Activated CD4-positive, alpha-beta memory T cell treated with anti-CD3 and anti-CD28 coated beads, Interleukin-2, amount 10 ng/mL, durations not matched to agents 7 days and 5 days (primary cell): ENCODE measurements at regions not wholly inside any gene's neighbourhood (a gene's known extent, or its start where the extent isn't known, plus 50 kb on each side); places are given as distances from the start of the nearest gene placed in this dataset.
"Not testable (repeated sequence)": the region's sequence is repeated elsewhere in the genome, so short reads cannot be mapped to it uniquely, and the experiment has no call there.

Experiments
- CTCF ChIA-PET: fragments of 350-600 bp; sonication (Branson Sonifier 250); formaldehyde crosslinking; loops from one replicate; lab custom pipeline; 2021; ENCODE audit warnings: antibody characterized with exemption, inconsistent platforms; lab: Charles Lee
- POLR2A ChIA-PET: fragments of 350-600 bp; sonication (Branson Sonifier 250); formaldehyde crosslinking; loops from one replicate; lab custom pipeline; 2021; ENCODE audit warnings: antibody characterized with exemption; lab: Charles Lee
- DNase-seq: peaks from one replicate; pipeline ENCODE4 v3.0.0-alpha.2; 2020
- H3K27ac Mint-ChIP-seq: one replicate; pipeline ENCODE4 v1.8.0; 2021; ENCODE audit warnings: mild to moderate bottlenecking, mixed read lengths
- H3K27me3 Mint-ChIP-seq: one replicate; pipeline ENCODE4 v1.8.0; 2021; ENCODE audit warnings: mixed read lengths
- H3K36me3 Mint-ChIP-seq: one replicate; pipeline ENCODE4 v1.8.0; 2021; ENCODE audit warnings: low read depth, mixed read lengths
- H3K4me1 Mint-ChIP-seq: one replicate; pipeline ENCODE4 v1.8.0; 2021; ENCODE audit warnings: mixed read lengths
- H3K4me3 Mint-ChIP-seq: one replicate; pipeline ENCODE4 v1.8.0; 2021; ENCODE audit warnings: mild to moderate bottlenecking, mixed read lengths
- H3K9me3 Mint-ChIP-seq: one replicate; pipeline ENCODE4 v1.8.0; 2021; ENCODE audit warnings: mixed read lengths

DNA sequence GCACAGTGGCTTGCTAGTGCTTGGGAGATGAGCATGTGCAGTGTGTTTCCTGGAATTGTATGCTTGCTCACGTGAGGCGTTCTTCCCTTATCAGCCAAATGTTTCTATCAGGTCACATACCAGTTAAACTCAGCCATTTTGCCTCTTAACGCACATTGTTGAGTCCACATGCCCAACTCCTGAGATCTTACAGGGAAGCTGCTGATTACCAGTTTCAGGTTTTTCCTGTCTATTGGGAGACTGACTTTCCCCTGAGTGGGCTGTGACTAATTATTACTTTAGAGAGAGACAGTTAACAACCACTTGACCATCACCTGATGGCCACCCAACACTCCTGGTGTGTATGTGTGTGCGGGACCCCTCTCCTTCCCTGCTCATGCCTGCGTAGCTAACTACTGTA is 161.3 kb upstream of the PTGFR start:
- ChIA-PET CTCF (no interaction called here), POLR2A (no interaction called here)
- H3K4me1 Mint-ChIP-seq: no peaks in the 10 kb centered on the region
- no peaks in the 10 kb centered on the region for H3K9me3 Mint-ChIP-seq
- no peak overlapping the region for H3K27ac Mint-ChIP-seq
- DNase-seq: no peak
- no peaks in the 10 kb centered on the region for H3K36me3 Mint-ChIP-seq
- no peak overlapping the region for H3K4me3 Mint-ChIP-seq
- H3K27me3 Mint-ChIP-seq: no peaks in the 10 kb centered on the region

DNA sequence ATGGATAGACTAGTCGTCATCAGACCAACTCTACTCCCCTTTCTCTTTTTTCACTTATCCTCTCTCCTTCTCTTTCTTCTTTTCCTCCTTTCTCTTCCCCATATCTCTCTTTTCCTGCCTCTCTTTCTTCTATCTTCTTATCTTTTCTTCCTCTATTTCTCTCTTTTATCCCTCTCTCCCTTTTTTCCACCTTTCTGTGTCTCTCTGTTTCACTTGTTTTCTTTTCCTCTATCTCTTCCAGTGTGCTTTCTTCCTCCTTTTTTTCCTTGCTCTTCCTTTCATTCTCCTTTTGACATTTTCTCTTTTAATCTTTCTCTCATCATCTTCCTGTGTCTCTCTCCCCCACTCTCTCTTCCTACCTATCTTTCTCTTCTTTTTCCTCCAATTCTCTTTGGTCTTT is 159.0 kb upstream of the PTGFR start:
- Mint-ChIP-seq H3K4me1 (no peaks in the 10 kb centered on the region), H3K9me3 (no peaks in the 10 kb centered on the region), H3K27ac (no peak overlapping the region), H3K4me3 (no peak overlapping the region), H3K27me3 (no peaks in the 10 kb centered on the region), H3K36me3 (no peaks in the 10 kb centered on the region)
- ChIA-PET CTCF (no interaction called here), POLR2A (no interaction called here)
- no peak for DNase-seq

DNA sequence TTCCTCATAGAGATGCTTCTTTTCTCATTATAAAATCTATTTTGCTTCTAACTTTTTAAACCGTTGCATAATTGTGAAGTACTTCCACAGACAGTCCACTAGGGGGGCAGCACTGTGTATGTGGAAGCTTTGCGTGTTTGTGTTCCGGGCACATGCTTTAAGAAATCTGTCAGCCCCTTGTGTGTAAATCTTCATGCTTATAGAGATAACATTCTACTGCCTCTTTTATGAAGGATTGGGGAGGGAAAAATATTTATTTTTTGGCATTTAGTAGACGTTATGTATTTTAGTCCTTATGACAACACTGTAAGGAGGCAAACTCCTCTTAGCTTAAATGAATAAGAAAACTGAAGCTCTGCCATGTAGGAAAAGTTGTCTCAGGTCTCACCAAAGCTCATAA is 157.3 kb upstream of the PTGFR start:
- no peak for DNase-seq
- Mint-ChIP-seq H3K4me3 (no peak overlapping the region), H3K27ac (no peak overlapping the region), H3K9me3 (no peaks in the 10 kb centered on the region), H3K4me1 (no peaks in the 10 kb centered on the region), H3K36me3 (no peaks in the 10 kb centered on the region), H3K27me3 (no peaks in the 10 kb centered on the region)
- ChIA-PET POLR2A (no interaction called here), CTCF (interaction anchor here (0.9 to 1.5 kb wide), 2 partner anchors 11 to 342 kb away, joined by 3 to 4 read pairs; no protein-coding TSS in a partner anchor)

DNA sequence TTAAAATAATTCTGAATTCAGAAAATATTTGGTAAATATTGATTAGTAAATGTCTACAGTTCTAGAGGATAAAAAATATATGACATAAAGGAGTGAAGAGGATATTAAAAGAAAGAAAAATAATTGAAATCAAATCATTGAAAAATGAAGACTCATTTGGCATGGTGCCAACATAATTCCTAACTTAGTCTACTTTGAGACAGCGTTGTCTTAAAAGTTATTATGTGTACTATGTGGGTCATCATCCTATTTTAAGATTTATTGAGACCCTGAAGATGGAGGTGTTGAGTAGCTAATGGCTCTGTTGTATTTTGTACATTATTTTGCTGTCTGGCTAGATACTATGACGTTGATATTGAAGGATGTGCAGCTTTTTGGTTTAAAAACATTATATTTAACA is 156.7 kb upstream of the PTGFR start:
- no peak overlapping the region for H3K4me3 Mint-ChIP-seq
- CTCF ChIA-PET: interaction anchor here (0.9 to 1.5 kb wide), 2 partner anchors 11 to 342 kb away, joined by 3 to 4 read pairs; no protein-coding TSS in a partner anchor
- no peaks in the 10 kb centered on the region for H3K27me3 Mint-ChIP-seq
- no peaks in the 10 kb centered on the region for H3K4me1 Mint-ChIP-seq
- no peaks in the 10 kb centered on the region for H3K9me3 Mint-ChIP-seq
- H3K27ac Mint-ChIP-seq: no peak overlapping the region
- DNase-seq: no peak
- no peaks in the 10 kb centered on the region for H3K36me3 Mint-ChIP-seq
- POLR2A ChIA-PET: no interaction called here

DNA sequence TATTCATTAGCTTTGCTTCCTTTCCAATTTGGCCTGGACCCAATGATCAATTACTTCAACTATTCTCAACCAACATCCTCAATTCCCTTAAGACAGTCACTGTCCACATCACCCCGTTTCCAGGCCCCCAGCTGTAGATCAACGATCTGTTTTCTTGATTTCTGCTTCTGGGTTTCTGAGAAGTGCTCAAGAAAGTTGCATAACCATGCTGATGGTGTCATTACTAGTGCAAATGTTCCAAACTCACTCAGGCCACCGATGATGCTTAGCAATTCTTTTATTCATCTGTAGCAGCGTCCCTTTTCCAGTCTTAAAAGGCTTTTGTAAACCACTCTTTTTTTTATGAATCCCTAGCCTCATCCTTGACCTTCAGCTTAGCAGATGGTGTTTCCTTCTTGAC is 155.8 kb upstream of the PTGFR start:
- Mint-ChIP-seq H3K9me3 (no peaks in the 10 kb centered on the region), H3K4me1 (no peaks in the 10 kb centered on the region), H3K36me3 (no peaks in the 10 kb centered on the region), H3K4me3 (no peak overlapping the region), H3K27me3 (no peaks in the 10 kb centered on the region), H3K27ac (no peak overlapping the region)
- DNase-seq: no peak
- CTCF ChIA-PET: no interaction called here
- POLR2A ChIA-PET: no interaction called here

DNA sequence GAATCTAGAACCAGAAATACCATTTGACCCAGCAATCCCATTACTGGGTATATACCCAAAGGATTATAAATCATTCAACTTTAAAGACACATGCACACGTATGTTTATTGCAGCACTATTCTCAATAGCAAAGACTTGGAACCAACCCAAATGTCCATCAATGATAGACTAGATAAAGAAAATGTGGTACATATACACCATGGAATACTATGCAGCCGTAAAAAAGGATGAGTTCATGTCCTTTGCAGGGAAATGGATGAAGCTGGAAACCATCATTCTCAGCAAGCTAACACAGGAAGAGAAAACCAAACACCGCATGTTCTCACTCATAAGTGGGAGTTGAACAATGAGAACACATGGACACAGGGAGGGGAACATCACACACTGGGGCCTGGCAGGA is 154.0 kb upstream of the PTGFR start:
- POLR2A ChIA-PET, DNase-seq, CTCF ChIA-PET, H3K36me3 Mint-ChIP-seq, H3K4me1 Mint-ChIP-seq, H3K4me3 Mint-ChIP-seq, H3K27ac Mint-ChIP-seq, H3K27me3 Mint-ChIP-seq, H3K9me3 Mint-ChIP-seq: not testable (repeated sequence)

DNA sequence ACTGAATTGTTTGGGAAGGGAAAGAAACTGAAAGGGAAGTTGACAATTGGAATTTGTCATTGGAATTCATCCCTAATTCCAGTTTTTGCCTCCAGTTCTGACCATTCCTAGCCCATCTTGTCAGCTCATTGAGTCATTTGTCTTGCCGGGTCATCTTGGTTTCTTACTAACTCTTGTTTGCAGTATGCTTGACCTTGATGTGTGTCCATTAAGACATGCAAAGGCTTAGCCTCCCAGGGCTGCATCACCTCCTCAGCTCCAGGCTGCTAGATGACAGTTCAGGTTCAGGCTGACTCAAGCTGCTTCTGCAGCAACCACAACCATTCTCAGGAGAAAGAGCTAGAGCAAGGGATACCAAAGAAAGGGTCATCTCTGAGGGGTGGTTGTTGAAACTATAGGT is 151.3 kb upstream of the PTGFR start:
- Mint-ChIP-seq H3K36me3 (no peaks in the 10 kb centered on the region), H3K4me3 (no peak overlapping the region), H3K4me1 (no peaks in the 10 kb centered on the region), H3K27ac (no peak overlapping the region), H3K27me3 (no peaks in the 10 kb centered on the region), H3K9me3 (no peaks in the 10 kb centered on the region)
- DNase-seq: no peak
- ChIA-PET CTCF (no interaction called here), POLR2A (no interaction called here)

DNA sequence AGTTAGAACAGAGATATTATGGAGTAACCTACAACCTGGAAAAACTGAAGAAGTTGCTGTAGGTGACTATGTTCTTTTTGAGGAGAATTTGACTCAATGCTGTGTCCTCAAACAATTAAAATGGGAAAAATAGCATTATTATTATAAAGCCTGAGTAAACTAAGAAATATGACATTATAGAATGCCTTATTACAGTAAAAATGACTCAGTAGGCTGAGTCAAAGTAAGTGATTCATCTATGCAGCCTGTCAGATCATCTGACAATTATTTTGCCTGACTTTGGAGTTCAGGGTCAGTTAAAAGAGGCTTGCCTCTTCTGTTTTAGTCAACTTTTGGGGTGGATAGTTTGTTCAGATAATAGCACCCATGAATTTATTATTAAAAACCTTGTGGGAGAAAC is 150.8 kb upstream of the PTGFR start:
- CTCF ChIA-PET: no interaction called here
- Mint-ChIP-seq H3K4me1 (no peaks in the 10 kb centered on the region), H3K36me3 (no peaks in the 10 kb centered on the region), H3K4me3 (no peak overlapping the region), H3K9me3 (no peaks in the 10 kb centered on the region), H3K27ac (no peak overlapping the region), H3K27me3 (no peaks in the 10 kb centered on the region)
- POLR2A ChIA-PET: no interaction called here
- DNase-seq: no peak

DNA sequence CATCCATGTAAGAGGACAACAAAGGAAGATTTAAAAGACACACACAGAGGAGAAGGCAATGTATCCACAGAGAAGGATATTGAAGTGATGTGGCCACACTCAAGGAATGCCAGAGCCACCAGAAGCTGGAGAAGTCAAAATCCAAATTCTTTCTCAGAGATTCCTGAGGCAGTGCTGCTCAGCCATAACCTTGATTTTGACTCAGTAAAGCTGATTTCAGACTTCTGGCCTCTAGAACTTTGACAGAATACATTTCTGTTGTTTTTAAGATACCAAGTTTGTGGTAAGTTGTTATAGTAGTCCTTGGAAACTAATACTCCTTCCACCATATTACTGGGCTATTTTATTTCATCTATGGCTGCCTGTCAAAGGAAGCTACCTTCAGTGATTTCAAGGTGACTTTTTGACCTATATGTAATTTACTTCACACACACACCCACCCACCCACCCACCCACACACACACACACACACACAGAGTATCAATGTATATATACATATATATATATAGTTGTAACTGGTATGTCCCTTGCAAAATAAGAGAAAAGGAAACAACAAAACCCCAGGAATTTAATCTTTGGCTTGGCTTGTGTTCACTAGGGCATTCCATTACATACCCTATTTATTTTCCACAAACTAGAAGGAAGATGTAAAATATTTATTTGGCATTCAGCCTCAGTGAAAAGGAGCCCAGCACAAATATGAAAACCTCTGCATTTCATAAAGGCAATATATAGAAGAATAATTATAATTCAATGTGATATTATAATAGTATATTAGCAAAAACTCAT is 142.1 kb upstream of the PTGFR start:
- no peaks in the 10 kb centered on the region for H3K27me3 Mint-ChIP-seq
- no peak overlapping the region for H3K27ac Mint-ChIP-seq
- DNase-seq: no peak
- no peak overlapping the region for H3K4me3 Mint-ChIP-seq
- POLR2A ChIA-PET: no interaction called here
- no peaks in the 10 kb centered on the region for H3K36me3 Mint-ChIP-seq
- H3K4me1 Mint-ChIP-seq: no peaks in the 10 kb centered on the region
- no peaks in the 10 kb centered on the region for H3K9me3 Mint-ChIP-seq
- CTCF ChIA-PET: no interaction called here

DNA sequence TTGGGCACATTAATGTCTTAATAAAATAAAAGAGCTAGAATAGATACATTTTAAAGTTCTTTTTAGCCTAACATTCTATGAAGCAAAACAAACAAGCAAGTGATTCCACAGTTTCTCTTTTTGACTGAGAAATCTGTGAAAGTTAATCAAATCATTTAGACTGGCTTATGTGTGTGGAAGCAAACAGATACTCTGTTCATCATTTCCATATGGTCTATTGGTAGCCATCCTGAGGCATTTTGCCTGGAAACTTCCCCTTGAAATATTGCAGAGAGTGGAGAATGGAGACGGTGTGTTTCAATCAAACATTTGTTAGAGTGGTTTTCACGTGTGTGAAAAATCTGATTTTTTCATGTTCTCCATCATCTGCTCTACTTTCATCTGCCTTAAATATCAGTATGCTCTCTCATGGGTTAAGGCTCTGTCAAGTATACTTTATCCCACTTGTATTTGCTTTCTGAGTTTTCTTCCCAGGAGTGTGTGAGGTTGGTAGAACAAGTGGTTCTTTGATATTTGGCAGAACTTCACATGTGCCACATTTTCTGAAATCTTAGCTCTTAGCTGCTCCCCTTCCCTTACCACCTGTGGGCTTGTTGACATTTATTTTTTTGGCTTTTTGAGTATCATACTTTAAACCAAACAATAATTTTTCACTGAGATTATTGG is 139.1 kb upstream of the PTGFR start:
- Mint-ChIP-seq H3K4me3 (no peak overlapping the region), H3K27me3 (no peaks in the 10 kb centered on the region), H3K9me3 (no peaks in the 10 kb centered on the region), H3K36me3 (no peaks in the 10 kb centered on the region), H3K27ac (no peak overlapping the region), H3K4me1 (no peaks in the 10 kb centered on the region)
- POLR2A ChIA-PET: no interaction called here
- CTCF ChIA-PET: no interaction called here
- no peak for DNase-seq

DNA sequence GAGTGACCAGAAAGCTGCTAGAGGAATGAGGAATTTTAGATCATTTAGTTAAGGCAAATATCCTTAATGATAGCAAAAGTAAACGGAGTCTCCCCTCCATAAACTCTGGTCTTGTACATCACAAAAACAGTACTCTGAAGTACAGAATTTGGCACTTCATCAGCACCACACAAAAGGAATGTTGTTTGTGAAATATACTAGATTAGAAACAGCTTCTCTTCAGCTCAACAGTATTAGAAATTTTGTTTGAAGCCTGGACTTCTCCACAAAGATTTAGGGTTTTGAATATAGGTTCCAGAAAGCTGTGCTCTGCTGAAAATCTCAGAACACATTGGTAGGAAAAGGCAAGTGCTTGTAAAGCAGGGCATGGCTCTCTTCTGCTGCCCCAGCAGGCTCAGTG is 135.1 kb upstream of the PTGFR start:
- Mint-ChIP-seq H3K4me3 (no peak overlapping the region), H3K27me3 (no peaks in the 10 kb centered on the region), H3K36me3 (no peaks in the 10 kb centered on the region), H3K27ac (no peak overlapping the region), H3K4me1 (no peaks in the 10 kb centered on the region), H3K9me3 (no peaks in the 10 kb centered on the region)
- CTCF ChIA-PET: no interaction called here
- DNase-seq: no peak
- POLR2A ChIA-PET: no interaction called here

DNA sequence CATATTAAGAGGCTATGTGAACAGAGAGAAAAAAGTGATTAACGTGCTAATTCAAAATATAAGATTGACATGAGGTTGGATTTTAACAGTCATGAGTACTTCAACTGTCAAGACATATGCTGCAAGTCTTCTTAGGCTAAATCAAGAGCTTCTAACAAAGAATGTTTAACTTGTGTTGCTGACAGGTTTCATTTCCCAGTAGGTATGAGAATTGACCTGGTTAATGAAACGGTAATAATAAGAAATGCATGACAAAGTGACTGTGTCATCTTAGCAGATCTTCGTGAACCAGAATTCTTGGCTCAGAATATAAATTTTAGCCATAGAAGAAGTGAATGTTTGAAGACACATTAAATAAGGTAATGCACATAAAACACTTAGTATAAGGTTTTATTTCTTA is 132.6 kb upstream of the PTGFR start:
- Mint-ChIP-seq H3K36me3 (no peaks in the 10 kb centered on the region), H3K27me3 (no peaks in the 10 kb centered on the region), H3K4me1 (no peaks in the 10 kb centered on the region), H3K27ac (no peak overlapping the region), H3K9me3 (no peaks in the 10 kb centered on the region), H3K4me3 (no peak overlapping the region)
- POLR2A ChIA-PET: no interaction called here
- CTCF ChIA-PET: no interaction called here
- DNase-seq: no peak

DNA sequence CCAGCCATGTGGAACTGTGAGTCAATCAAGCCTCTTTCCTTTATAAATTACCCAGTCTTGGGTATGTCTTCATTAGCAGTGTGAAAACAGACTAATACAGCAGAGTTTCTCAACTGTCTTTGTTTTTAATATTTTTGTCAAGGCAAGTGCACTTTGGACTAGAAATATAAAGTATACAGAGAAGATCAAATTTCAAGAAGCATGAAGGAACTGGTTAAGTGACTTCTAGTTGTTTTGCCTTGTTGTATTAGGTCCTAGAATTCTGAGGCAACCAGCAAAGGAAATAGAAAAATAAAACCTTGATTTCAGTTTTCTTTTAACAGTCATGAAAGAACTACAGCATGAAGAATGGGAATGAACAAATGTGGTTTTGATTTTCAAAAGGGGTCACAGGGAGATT is 131.1 kb upstream of the PTGFR start:
- ChIA-PET POLR2A (no interaction called here), CTCF (no interaction called here)
- Mint-ChIP-seq H3K27ac (no peak overlapping the region), H3K4me3 (no peak overlapping the region), H3K4me1 (no peaks in the 10 kb centered on the region), H3K9me3 (no peaks in the 10 kb centered on the region), H3K27me3 (no peaks in the 10 kb centered on the region), H3K36me3 (no peaks in the 10 kb centered on the region)
- DNase-seq: no peak

DNA sequence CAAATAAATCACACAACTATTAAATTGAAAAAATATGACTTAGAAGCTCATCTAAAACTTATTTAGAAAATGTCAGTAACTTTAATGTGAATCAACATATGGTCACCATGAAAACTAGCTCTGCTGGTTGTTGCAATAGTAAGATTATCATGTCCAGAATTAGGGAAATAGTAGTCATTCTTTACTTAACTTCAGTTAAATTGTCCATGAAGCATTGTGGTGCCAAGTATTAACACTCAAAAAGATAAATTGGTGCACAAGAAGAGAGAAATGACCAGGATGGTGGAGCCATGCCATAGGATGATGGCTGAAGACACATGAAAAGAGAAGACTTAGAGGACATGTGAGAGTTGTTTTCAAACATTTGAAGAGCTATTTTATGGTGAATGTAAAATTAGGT is 130.2 kb upstream of the PTGFR start:
- no peaks in the 10 kb centered on the region for H3K27me3 Mint-ChIP-seq
- no peak overlapping the region for H3K27ac Mint-ChIP-seq
- ChIA-PET POLR2A (no interaction called here), CTCF (no interaction called here)
- no peak overlapping the region for H3K4me3 Mint-ChIP-seq
- no peaks in the 10 kb centered on the region for H3K9me3 Mint-ChIP-seq
- no peaks in the 10 kb centered on the region for H3K36me3 Mint-ChIP-seq
- DNase-seq: no peak
- no peaks in the 10 kb centered on the region for H3K4me1 Mint-ChIP-seq
